ACHN (cell line): ENCODE measurements at regions not wholly inside any gene's neighbourhood (a gene's known extent, or its start where the extent isn't known, plus 50 kb on each side); places are given as distances from the start of the nearest gene placed in this dataset.
"Not testable (repeated sequence)": the region's sequence is repeated elsewhere in the genome, so short reads cannot be mapped to it uniquely, and the experiment has no call there.

Experiments used
- DNase-seq: peaks from one replicate; pipeline ENCODE4 v3.0.0-alpha.2; 2015
- in situ Hi-C: cut with HindIII; loops from 2 replicates; pipeline ENCODE4 v1.10.0; 2017; ENCODE audit warnings: low sequenced_read_pairs, low pct_ligation_motif_present, low pct_unique_long_range_greater_than_20kb

DNA sequence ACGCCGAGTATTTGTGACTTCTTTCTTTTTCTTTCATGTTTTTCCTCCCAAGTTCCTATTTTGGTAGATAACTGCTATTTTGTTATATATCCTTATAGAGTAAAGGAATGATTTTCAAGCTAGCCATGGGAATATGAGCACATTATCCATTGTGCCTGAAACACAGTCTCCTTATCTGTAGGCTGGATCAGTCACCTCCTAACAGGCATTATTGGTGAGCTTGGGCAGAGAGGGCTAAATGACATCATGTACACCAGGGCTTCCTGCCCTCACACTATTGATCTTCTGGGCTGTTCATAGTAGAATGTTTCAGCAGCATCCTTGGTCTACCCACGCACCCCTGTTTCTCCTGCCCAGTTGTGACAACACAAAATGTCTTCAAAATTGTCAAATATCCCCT lies 88.1 kb upstream of the CTBP2 start:
- in situ Hi-C loops: no loop called here
- no peak for DNase-seq

DNA sequence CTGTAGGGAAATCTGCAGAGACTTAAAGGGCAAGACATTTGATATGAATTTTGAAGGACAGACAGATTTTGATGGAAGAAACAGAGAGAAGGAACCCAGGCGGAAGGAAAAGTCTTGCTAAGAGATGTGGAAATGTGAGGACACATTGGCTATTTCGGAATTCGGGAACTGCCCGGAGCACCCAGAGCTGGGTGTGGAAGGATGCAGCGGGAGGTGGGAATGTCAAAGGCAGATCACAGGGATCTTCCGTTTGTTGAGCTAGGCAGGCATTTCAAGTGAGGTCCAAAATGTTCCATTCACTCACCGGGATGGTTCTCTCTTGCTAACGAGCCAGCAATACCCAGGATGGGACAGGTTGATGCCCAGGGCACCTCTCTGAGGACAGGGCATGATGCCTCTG lies 87.2 kb upstream of the CTBP2 start:
- DNase-seq: no peak
- in situ Hi-C loops: no loop called here

DNA sequence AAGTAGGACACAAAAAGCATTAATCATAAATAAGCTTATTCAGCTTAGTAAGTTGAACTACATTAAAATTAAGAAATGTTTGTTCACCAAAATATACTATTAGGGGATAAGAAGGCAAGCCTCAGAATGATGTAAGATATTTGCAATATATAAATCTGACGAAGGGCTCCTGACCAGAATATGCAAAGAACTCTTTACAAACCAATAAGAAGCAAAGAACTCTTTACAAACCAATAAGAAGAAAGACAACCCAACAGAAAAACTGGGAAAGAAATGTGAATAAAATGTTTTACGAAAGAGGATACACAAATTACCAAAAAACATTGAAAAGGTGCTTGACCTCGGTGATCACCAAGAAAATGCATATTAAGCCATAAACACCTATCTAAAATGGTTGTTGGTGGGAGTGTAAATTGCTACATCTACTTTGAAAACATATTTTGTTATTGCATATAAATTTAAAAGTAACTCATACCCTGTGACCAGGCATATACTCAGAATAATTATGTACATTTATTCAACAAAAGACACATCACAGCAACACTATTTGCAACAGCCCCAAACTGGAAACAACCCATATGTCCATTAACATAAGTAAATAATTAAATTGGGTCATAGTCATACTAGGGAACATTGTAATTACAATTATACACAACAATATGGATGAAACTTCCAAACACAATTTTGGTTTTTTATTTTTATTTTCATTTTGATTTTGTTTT lies 83.3 kb upstream of the CTBP2 start:
- no peak for DNase-seq
- in situ Hi-C loops: no loop called here

DNA sequence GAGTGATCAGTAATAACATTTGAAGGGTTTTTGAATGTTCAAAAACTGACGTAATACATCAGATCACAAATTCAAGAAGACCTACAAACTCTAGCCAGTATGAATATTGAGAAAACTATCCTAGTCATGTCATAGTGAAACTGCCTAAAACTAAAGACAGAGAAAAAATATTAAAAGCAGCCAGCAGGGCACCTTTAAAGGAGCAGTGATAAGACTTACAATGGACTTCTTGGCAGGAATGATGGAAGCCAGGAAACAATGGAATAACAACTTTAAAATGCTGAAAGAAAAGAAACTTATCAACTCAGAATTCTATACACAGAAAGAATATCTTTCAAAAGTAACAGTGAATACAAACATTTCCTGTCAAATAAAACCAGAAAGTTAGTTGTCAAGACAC lies 78.3 kb upstream of the CTBP2 start:
- in situ Hi-C loops: no loop called here
- DNase-seq: no peak

DNA sequence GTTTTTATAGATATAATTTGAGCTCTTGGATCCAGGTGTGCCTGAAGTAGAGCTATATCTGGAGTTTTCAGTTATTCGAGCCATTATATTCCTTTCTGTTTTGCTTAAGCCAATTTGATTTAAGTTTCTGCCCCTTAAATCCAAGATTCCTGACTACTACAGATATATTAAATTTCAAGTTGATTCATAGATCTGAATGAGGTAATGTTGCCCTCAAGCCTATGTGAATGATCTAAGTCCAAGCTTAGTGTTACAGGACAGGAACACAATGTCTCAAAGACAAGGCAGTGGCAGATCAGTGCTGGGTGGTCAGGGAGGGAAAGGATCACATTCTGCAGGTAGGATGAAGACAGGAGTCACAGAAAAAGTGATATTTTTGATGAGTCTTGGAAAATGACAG lies 75.7 kb upstream of the CTBP2 start:
- no peak for DNase-seq
- in situ Hi-C loops: no loop called here

DNA sequence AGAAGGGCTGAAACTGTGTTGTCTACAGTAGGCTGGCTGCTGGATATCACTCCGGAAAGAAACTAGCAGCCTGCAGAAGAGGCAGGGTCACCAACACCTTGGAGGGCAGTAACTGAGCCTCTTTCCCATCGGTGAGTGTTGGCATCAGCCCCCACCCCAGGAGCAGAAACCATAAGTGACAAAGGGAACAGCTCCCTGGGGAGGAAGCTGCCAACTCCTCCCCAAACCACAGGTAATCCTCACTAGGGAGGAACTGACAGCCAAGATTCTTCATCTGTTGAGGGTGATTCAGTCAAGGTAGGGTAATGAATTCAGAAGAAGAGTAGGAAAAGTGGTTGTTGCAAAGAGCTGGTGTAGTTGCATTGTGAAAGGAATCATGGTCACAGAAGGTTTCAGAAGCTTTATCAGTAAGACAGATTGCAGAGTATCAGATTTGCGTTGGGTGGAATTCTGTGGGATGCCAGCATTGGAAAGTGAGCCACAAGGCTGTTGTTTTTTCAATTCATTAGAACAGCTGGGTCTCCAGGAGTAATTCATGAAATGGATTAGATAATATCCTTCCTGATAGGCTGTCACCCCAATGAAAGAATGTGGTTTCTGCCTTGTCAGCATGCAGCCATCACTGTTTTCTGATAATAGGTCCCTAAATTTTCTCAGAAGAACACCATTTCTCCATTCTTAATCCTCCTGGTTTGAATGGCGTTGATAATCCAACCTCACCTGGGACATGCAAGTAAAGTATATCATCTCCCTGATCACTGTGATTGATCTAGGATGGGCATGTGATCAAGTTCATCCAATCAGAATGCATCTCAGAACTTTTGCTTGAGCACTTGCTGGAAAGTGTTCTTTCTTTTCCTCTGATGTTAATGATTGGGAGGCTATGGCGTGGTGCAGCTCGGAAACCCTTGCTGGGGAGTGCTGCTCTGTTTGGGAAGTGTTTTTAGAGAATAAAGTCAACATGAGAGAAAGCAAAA lies 75.0 kb upstream of the CTBP2 start:
- DNase-seq: no peak
- in situ Hi-C loops: no loop called here

DNA sequence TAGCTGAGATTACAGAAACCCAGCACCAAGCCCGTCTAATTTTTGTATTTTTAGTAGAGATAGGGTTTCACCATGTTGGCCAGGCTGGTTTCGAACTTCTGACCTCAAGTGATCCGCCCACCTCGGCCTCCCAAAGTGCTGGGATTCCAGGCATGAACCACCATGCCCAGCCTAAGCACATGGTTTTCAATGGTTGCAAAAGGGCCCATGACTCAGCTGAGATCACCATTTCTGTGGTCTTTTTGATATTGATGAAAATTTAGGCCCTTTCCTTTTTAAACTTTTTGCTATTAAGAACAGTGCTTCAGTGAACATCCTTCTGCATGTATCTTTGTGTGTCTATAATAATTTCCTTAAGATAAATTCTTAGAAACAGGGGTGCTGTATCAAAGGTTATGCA lies 74.2 kb upstream of the CTBP2 start:
- DNase-seq, in situ Hi-C loops: not testable (repeated sequence)

DNA sequence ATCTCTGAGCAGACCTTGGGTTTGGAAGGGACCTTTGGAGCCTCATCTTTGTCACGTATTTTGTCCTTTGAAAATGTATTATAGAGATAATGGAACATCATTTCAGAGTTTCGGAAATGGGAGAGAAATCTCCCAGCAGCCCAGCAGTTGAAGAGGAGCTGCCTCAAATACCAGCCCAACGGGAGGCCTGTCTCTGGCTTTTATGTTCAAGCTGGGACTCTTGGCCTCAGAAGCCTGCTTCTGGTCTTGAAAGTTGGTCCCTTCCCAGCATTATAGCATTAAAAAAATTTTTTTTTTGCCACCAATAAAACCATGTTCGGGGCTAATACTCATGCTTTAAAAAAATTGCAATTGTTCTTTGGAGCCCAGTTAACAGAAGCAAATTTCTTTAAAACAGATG lies 73.4 kb upstream of the CTBP2 start:
- DNase-seq: no peak
- in situ Hi-C loops: no loop called here

DNA sequence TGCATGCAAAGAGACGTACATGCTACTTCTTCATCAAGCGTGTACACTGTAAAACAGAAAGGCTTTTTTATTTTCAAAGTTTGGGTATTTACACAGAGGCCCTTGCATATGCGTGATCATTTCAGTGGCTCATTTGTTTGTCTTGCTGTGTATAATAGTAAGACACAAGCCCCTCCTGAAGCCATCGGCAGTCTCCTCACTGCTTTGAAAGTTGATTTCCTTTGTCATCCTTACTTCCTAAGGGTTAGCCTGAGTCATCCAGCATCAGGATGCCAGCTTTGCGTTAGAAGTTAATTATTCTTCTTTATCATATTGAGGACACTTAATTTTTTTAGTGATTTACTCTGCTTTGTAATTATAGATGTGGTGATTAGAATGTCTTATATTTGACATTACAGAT lies 72.5 kb upstream of the CTBP2 start:
- peak; percentile 8 for DNase-seq
- in situ Hi-C loops: no loop called here

DNA sequence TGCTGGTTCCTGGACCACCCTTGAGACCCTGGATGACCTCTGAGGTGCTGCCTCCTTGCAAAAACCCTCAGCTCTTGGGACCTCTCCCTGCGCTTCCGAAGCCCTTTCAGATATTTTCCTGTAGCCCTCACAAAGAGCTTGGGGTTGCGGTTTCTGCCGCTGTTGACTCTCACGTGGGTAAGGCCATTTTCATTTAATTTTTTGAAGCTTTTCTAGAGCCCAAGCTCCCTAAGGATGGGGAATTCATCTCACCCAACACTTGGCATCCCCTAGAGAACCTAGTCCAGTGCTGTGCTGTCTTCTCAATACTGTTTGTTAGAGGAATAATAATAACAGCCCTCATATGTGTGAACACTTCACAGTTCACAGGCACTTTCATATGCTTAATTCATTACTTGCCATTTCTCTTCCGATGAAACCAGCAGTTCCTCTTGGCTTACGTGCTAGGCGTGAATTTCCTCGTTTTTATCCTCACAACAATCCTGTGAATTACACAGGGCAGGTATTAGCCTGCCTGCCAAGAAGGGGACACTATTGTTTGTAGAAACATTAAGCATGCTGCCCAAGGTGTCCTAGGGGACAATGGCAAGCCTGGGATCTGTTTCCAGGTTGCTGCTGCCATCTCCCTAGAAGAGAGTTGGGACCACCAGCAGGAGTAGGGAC lies 71.6 kb upstream of the CTBP2 start:
- DNase-seq: no peak
- in situ Hi-C loops: no loop called here

DNA sequence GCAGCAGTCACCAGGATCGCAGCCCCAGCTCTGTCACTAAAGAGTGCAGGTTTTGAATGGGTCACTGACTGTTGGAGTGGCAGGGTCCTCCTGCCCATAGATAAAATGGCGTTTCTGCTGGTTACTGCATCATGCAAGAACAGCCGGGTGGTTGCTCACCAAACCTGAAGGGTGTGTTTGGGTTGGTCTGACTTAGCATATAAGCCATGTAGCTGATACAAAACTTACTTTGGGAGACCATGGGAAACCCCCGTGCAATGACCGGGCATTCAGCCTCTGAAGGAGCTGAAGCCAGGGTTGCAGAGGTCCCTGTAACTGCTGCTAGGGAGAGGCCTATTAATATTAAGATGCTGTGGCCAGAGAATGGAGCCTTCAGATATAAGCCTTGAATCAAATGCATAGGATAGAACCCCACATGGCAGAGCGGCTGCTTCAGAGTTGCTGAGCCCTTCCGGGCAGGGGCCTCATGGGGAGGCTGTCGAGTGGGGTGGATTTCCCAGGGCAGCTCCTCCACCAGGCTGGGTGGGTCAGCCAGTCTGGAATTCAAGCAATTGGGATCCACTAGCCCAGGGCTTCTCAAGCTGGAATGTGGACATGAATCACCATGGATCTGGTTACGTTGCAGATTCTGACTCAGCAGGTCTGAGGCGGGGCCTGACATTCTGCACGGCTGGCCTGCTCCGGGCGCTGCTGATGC lies 70.9 kb upstream of the CTBP2 start:
- in situ Hi-C loops: no loop called here
- DNase-seq: peak; percentile 95

DNA sequence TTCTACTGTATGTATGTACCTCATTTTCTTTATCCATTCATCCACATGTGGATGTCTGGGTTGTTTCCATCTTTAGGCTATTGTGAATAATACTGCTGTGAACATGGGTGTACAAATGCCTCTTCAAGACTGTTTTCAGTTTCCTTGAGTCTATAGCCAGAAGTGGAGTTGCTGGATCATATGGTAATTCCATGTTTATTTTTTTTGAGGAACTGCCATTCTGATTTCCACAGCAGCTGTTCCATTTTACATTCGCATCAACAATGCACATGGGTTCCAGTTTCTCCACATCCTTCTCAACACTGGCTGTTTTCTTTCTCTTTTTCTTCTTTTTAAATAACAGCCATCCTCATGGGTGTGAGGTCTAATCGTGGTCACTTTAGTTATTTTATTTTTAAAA lies 69.9 kb upstream of the CTBP2 start:
- DNase-seq: no peak
- in situ Hi-C loops: no loop called here

DNA sequence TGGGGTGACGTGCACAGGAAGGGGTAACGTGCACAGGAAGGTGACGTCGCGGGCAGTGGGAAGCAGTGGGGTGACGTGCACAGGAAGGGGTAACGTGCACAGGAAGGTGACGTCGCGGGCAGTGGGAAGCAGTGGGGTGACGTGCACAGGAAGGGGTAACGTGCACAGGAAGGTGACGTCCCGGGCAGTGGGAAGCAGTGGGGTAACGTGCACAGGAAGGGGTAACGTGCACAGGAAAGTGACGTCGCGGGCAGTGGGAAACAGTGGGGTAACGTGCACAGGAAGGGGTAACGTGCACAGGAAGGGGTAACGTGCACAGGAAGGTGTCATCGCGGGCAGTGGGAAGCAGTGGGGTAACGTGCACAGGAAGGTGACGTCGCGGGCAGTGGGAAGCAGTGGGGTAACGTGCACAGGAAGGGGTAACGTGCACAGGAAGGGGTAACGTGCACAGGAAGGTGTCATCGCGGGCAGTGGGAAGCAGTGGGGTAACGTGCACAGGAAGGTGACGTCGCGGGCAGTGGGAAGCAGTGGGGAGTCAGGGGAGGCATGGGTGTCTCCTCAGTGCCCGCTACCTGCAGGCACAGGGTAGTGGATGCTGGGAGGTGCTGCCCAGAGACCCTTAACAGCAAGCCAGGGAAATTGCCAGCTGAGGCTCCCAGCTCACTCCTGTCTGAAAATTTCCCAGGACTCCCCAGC lies 68.0 kb upstream of the CTBP2 start:
- DNase-seq, in situ Hi-C loops: not testable (repeated sequence)

DNA sequence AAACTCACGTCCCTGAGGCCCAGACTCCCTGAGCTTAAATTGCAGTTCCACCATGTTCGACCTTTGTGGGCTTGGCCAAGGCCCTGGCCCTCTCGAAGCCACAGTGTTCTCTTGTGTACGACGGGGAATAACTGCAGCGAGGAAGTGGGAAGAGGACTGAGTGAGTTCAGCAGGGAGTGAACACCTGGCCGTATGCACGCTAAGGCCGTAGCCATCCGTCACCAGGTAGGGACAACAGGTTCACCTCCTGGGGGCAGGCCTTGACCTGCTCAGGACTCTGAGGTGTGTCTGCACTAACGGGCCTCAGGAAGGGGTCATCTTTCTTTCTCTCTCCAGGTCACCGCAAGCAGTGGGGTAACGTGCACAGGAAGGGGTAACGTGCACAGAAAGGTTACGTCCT lies 67.2 kb upstream of the CTBP2 start:
- in situ Hi-C loops: no loop called here
- DNase-seq: no peak

DNA sequence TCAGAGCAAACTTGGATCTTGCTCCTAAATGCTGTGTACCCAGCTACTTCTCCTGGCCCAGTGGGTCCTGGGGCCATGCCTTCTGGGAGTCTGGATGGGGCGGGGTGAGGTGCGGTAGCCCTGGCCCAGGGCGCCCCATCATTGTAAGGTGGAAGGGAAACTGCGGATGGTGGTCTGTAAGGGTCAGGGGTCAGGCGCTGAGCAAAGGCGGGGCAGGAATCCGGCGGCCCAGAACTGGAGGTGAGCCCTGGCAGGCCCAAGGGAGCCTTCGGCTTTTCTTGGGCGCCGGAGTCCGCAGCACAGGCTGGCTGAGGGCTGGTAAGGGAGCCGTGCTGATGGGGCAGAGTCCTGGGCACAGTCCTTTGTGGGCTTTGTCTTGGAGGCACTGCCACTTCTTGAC lies 66.5 kb upstream of the CTBP2 start:
- in situ Hi-C loops: no loop called here
- no peak for DNase-seq

DNA sequence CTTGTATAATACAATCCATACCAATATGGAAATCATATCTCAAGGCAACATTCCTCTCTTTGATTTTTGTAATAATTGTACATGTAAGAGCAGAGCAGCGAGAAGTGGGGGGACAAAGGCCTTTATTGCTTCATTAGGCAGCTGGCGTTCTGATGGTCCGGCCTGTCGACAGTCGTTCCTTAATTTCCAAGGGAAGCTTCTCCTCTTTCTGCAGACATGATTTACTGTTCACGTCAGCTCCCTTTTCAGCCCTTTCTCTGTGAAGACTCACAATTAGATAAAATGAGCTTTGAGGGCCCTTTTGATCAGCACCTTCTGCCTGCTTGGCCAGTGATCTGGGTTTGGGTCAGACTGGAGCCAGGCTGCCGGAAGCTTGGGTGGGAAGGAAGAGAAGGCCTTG lies 65.6 kb upstream of the CTBP2 start:
- in situ Hi-C loops: no loop called here
- no peak for DNase-seq

DNA sequence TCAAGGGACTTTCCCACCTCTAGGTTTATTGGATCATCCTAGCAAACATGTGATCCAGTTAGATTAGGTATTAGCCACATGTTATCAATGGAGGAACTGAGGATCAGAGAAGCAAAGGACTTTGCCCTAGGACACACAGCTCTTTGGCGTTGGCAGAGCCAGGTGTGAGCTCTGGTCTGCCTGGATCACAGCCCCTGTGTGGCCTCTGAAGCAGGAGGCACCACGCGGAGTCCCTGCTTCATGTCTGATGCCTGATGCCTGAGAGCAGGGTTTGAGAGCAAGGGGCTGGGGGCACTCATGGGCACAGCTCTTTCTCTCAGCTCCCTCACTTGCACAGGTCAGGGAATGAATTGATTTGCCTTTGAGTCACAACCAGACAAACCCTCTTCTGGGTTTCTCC lies 64.7 kb upstream of the CTBP2 start:
- no peak for DNase-seq
- in situ Hi-C loops: no loop called here

DNA sequence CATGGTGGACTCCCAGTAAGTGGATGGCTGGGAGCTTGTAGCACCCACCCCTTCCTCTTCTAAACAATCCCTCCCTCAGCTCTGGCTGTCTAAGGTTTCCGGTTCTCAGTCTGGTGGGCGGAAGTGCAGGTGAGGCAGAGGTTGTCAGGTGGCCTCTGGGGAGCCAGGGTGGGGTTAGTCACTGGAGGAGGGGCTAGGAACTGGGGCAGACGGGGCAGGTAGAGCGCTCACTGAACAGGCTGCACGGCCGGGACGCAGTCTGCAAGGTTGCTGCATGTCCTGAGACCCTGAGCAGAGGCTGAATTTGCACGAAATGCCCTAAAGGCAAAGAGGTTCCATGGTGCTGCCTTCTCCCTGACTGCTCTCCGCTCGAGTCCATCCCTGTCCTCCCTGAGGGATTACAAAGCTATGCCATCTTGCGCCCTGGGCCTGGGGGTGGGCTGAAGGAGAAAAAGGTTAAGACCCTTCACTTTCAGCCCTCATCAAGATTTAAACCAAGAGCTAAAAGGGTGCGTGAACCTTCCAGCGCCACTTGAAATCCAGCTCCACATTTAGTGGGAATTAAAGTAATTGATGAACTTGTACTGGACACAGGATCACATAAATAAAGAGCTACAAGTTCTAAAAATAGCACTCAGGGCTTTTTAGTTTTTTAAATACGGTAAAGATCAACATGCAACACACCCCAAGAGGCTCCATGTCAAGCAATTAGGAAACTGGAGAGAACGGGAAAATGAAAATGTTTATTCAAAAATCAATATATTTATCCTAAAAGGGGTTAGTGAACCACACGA lies 62.3 kb upstream of the CTBP2 start:
- in situ Hi-C loops: no loop called here
- no peak for DNase-seq
